HEK293 (cell line): ENCODE measurements at regions not wholly inside any gene's neighbourhood (a gene's known extent, or its start where the extent isn't known, plus 50 kb on each side); places are given as distances from the start of the nearest gene placed in this dataset.

ENCODE experiments used
- CTCF ChIA-PET: fragments of 350-600 bp; formaldehyde crosslinking; extraction: SDS; loops from one replicate; lab custom pipeline; 2021; ENCODE audit warnings: antibody characterized with exemption; lab: Yijun Ruan, JAX
- POLR2A ChIA-PET: fragments of 300-600 bp; formaldehyde crosslinking; extraction: SDS; loops from one replicate; lab custom pipeline; 2020; ENCODE audit warnings: antibody characterized with exemption, inconsistent platforms; lab: Yijun Ruan, JAX
- H3K27ac ChIP-seq: fragments of 200-500 bp; sonication (Bioruptor generic); 2 replicates; pipeline ENCODE4 v1.5.1; 2014; ENCODE audit warnings: low read depth, low read length, control low read depth, inconsistent platforms; ENCODE audit errors: extremely low read depth
- H3K36me3 ChIP-seq, 2 experiments: fragments of 200-500 bp in 1 of 2; sonication (Bioruptor generic) in 1 of 2; 1 replicate in 1 of 2; 2 replicates in 1 of 2; pipeline ENCODE4 v1.5.1; 2014 to 2017; ENCODE audit warnings: inconsistent platforms in 2 of 2, low read length in 2 of 2; ENCODE audit not compliant: control insufficient read depth in 2 of 2, insufficient read depth in 1 of 2
- H3K4me1 ChIP-seq: fragments of 200-500 bp; sonication (Bioruptor generic); 2 replicates; pipeline ENCODE4 v1.5.1; 2014; ENCODE audit warnings: mild to moderate bottlenecking, low read length, inconsistent platforms; ENCODE audit not compliant: control insufficient read depth, insufficient read depth
- H3K4me3 ChIP-seq: 2 replicates; pipeline ENCODE4 v1.5.1; 2011; ENCODE audit warnings: low read depth, mild to moderate bottlenecking, control low read depth, low read length, moderate library complexity
- H3K9me3 ChIP-seq: fragments of 200-500 bp; sonication (Bioruptor generic); 2 replicates; pipeline ENCODE4 v1.5.1; 2014; ENCODE audit warnings: low read depth, low read length, inconsistent platforms; ENCODE audit not compliant: control insufficient read depth, insufficient read depth
- GFI1B ChIP-seq: fragments of 450-650 bp; formaldehyde crosslinking; IDR thresholded peaks from 2 replicates; pipeline ENCODE4 v1.5.1; 2016; ENCODE audit warnings: missing biosample characterization, missing genetic modification characterization
- GLIS2 ChIP-seq: fragments of 450-650 bp; formaldehyde crosslinking; IDR thresholded peaks from 2 replicates; pipeline ENCODE4 v1.5.1; 2016; ENCODE audit warnings: missing biosample characterization, missing genetic modification characterization
- KLF10 ChIP-seq: fragments of 450-650 bp; IDR thresholded peaks from 2 replicates; pipeline ENCODE4 v1.5.1; 2018; ENCODE audit warnings: missing biosample characterization, mild to moderate bottlenecking, missing genetic modification characterization
- MEIS1 ChIP-seq: sonication (generic); formaldehyde crosslinking; IDR thresholded peaks from 2 replicates; pipeline ENCODE4 v1.8.1; 2022; ENCODE audit warnings: missing genetic modification reagents, mild to moderate bottlenecking, borderline replicate concordance
- OVOL3 ChIP-seq: fragments of 450-650 bp; formaldehyde crosslinking; IDR thresholded peaks from 2 replicates; pipeline ENCODE4 v1.5.1; 2016; ENCODE audit warnings: missing biosample characterization, missing genetic modification characterization
- PRDM1 ChIP-seq: fragments of 450-650 bp; formaldehyde crosslinking; IDR thresholded peaks from 2 replicates; pipeline ENCODE4; 2016; ENCODE audit warnings: missing biosample characterization, missing genetic modification characterization
- SETDB1 ChIP-seq: IDR thresholded peaks from one replicate; pipeline ENCODE4 v1.6.1; 2017; ENCODE audit warnings: mild to moderate bottlenecking, low read length, moderate library complexity, mixed read lengths; ENCODE audit not compliant: insufficient read length
- WT1 ChIP-seq: fragments of 450-650 bp; formaldehyde crosslinking; IDR thresholded peaks from 2 replicates; pipeline ENCODE4 v1.5.1; 2016; ENCODE audit warnings: missing biosample characterization, missing genetic modification characterization
- ZEB2 ChIP-seq: fragments of 450-650 bp; formaldehyde crosslinking; IDR thresholded peaks from 2 replicates; pipeline ENCODE4 v1.5.1; 2016; ENCODE audit warnings: missing biosample characterization, missing genetic modification characterization
- ZFP37 ChIP-seq: fragments of 450-650 bp; formaldehyde crosslinking; IDR thresholded peaks from 2 replicates; pipeline ENCODE4 v1.5.1; 2016; ENCODE audit warnings: missing biosample characterization, missing genetic modification characterization
- ZNF2 ChIP-seq: fragments of 450-650 bp; formaldehyde crosslinking; IDR thresholded peaks from 2 replicates; pipeline ENCODE4 v1.5.1; 2016; ENCODE audit warnings: missing biosample characterization, missing genetic modification characterization
- ZNF214 ChIP-seq: fragments of 450-650 bp; formaldehyde crosslinking; IDR thresholded peaks from 2 replicates; pipeline ENCODE4 v1.5.1; 2017; ENCODE audit warnings: missing biosample characterization, mild to moderate bottlenecking, missing genetic modification characterization, borderline replicate concordance
- ZNF404 ChIP-seq: fragments of 450-650 bp; formaldehyde crosslinking; IDR thresholded peaks from 2 replicates; pipeline ENCODE4 v1.5.1; 2017; ENCODE audit warnings: missing biosample characterization, missing genetic modification characterization
- ZNF548 ChIP-seq: fragments of 450-650 bp; formaldehyde crosslinking; IDR thresholded peaks from 2 replicates; pipeline ENCODE4 v1.5.1; 2016; ENCODE audit warnings: missing biosample characterization, missing genetic modification characterization
- ZNF585B ChIP-seq: fragments of 450-650 bp; formaldehyde crosslinking; IDR thresholded peaks from 2 replicates; pipeline ENCODE4 v1.5.1; 2016; ENCODE audit warnings: missing biosample characterization, missing genetic modification characterization
- ZNF624 ChIP-seq: fragments of 450-650 bp; formaldehyde crosslinking; IDR thresholded peaks from 2 replicates; pipeline ENCODE4 v1.5.1; 2017; ENCODE audit warnings: missing biosample characterization, missing genetic modification characterization
- ZNF677 ChIP-seq: fragments of 450-650 bp; IDR thresholded peaks from 2 replicates; pipeline ENCODE4 v1.5.0; 2018; ENCODE audit warnings: missing biosample characterization, mild to moderate bottlenecking, missing genetic modification characterization, moderate library complexity
- ZNF747 ChIP-seq: fragments of 450-650 bp; formaldehyde crosslinking; IDR thresholded peaks from 2 replicates; pipeline ENCODE4 v1.5.1; 2016; ENCODE audit warnings: missing biosample characterization, missing genetic modification characterization
- ZNF76 ChIP-seq: fragments of 450-650 bp; formaldehyde crosslinking; IDR thresholded peaks from 2 replicates; pipeline ENCODE4; 2016; ENCODE audit warnings: low read depth, missing biosample characterization, missing genetic modification characterization, borderline replicate concordance
- TF ChIP-seq, protein P1 (sequence below): fragments of 450-650 bp; formaldehyde crosslinking; IDR thresholded peaks from 2 replicates; pipeline ENCODE4 v1.5.1; 2016; ENCODE audit warnings: missing biosample characterization, missing genetic modification characterization
- TF ChIP-seq, protein P2 (sequence below): fragments of 450-650 bp; formaldehyde crosslinking; IDR thresholded peaks from 2 replicates; pipeline ENCODE4 v1.5.1; 2017; ENCODE audit warnings: missing biosample characterization, missing genetic modification characterization
- TF ChIP-seq, protein P3 (sequence below): fragments of 450-650 bp; formaldehyde crosslinking; conservative IDR thresholded peaks from 2 replicates; pipeline ENCODE4 v1.5.1; 2016; ENCODE audit warnings: low read depth, missing biosample characterization, missing genetic modification characterization
- TF ChIP-seq, protein P4 (sequence below): fragments of 450-650 bp; formaldehyde crosslinking; IDR thresholded peaks from 2 replicates; pipeline ENCODE4 v1.5.1; 2017; ENCODE audit warnings: missing biosample characterization, missing genetic modification characterization
- TF ChIP-seq, protein P5 (sequence below): fragments of 450-650 bp; formaldehyde crosslinking; IDR thresholded peaks from 2 replicates; pipeline ENCODE4 v1.5.1; 2017; ENCODE audit warnings: missing biosample characterization, missing genetic modification characterization
- TF ChIP-seq, protein P6 (sequence below): fragments of 450-650 bp; formaldehyde crosslinking; IDR thresholded peaks from 2 replicates; pipeline ENCODE4 v1.5.1; 2016; ENCODE audit warnings: missing biosample characterization, missing genetic modification characterization

DNA sequence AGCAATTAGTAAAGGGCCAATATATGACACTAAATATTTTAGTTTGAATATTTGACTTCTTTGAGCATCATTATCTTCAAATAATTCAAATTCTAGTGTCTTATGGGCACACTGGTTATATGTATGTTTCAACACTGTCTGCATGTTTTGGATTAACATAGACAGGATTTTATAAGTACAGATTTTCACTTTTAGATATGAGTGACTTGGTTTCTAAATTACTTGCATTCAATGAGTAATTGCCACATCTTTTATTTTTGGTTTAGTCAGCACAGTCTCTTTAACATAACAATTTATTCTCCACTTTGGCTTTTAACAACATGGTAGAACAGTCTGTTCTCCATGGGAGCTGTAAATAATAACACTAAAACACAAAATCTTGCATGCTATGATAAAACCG lies 674.8 kb downstream of the TBL1XR1 start:
- CTCF ChIA-PET = interaction anchor here (1.1 kb wide), 1 partner anchor 8 kb away, joined by 6 read pairs; no protein-coding TSS in a partner anchor
- Histone ChIP-seq H3K36me3 (no peaks in the 10 kb centered on the region), H3K4me1 (no peaks in the 10 kb centered on the region), H3K4me3 (no peak overlapping the region), H3K9me3 (no peaks in the 10 kb centered on the region), H3K27ac (no peak overlapping the region)
- TF ChIP-seq, protein P1, sequence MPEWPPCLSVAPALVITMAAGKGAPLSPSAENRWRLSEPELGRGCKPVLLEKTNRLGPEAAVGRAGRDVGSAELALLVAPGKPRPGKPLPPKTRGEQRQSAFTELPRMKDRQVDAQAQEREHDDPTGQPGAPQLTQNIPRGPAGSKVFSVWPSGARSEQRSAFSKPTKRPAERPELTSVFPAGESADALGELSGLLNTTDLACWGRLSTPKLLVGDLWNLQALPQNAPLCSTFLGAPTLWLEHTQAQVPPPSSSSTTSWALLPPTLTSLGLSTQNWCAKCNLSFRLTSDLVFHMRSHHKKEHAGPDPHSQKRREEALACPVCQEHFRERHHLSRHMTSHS (tag by site-specific recombination) = no peak
- TF ChIP-seq MEIS1 (CRISPR knock-in tag) = no peak
- no peak for TF ChIP-seq GFI1B (tag by site-specific recombination)
- no peak for TF ChIP-seq ZNF404 (tag by site-specific recombination)
- no peak for TF ChIP-seq SETDB1
- TF ChIP-seq ZNF624 (tag by site-specific recombination) = no peak
- no peak for TF ChIP-seq ZEB2 (tag by site-specific recombination)
- TF ChIP-seq OVOL3 (tag by site-specific recombination) = no peak
- TF ChIP-seq ZNF585B (tag by site-specific recombination) = no peak
- TF ChIP-seq KLF10 (tag by site-specific recombination) = no peak
- TF ChIP-seq, protein P2, sequence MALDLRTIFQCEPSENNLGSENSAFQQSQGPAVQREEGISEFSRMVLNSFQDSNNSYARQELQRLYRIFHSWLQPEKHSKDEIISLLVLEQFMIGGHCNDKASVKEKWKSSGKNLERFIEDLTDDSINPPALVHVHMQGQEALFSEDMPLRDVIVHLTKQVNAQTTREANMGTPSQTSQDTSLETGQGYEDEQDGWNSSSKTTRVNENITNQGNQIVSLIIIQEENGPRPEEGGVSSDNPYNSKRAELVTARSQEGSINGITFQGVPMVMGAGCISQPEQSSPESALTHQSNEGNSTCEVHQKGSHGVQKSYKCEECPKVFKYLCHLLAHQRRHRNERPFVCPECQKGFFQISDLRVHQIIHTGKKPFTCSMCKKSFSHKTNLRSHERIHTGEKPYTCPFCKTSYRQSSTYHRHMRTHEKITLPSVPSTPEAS (tag by site-specific recombination) = no peak
- no peak for TF ChIP-seq ZNF214 (tag by site-specific recombination)
- TF ChIP-seq, protein P3, sequence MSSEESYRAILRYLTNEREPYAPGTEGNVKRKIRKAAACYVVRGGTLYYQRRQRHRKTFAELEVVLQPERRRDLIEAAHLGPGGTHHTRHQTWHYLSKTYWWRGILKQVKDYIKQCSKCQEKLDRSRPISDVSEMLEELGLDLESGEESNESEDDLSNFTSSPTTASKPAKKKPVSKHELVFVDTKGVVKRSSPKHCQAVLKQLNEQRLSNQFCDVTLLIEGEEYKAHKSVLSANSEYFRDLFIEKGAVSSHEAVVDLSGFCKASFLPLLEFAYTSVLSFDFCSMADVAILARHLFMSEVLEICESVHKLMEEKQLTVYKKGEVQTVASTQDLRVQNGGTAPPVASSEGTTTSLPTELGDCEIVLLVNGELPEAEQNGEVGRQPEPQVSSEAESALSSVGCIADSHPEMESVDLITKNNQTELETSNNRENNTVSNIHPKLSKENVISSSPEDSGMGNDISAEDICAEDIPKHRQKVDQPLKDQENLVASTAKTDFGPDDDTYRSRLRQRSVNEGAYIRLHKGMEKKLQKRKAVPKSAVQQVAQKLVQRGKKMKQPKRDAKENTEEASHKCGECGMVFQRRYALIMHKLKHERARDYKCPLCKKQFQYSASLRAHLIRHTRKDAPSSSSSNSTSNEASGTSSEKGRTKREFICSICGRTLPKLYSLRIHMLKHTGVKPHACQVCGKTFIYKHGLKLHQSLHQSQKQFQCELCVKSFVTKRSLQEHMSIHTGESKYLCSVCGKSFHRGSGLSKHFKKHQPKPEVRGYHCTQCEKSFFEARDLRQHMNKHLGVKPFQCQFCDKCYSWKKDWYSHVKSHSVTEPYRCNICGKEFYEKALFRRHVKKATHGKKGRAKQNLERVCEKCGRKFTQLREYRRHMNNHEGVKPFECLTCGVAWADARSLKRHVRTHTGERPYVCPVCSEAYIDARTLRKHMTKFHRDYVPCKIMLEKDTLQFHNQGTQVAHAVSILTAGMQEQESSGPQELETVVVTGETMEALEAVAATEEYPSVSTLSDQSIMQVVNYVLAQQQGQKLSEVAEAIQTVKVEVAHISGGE (tag by site-specific recombination) = no peak
- no peak for TF ChIP-seq ZNF2 (tag by site-specific recombination)
- POLR2A ChIA-PET = no interaction called here

DNA sequence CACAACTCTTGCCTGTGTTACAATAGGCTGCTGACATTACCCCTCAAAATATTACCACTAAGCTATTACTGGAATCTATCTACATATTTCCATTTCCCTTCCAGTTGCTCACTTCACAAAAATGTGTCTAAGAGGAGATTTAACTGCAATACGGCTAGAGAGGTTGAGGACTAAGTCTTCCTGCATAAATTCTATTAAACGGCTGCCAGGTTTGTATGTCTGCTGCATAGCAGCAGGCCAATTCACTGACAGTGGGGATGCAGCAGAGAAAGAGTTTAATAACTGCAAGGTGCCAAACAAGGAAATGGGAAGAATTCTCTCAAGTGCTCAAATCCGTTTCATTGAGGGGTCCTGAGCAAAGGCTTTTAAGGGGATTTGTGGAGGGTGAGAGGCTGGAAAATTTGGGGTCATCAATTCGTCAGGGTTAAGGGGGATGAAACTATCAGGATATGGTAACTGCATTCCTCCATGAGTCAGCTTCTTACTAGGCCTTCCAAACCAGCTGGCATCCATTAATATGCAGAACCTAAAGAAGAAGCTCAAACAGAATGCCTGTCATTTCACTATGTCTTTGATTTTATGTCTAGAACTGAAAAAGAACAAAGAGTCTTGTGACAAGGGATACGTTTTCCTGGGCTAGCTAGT lies 675.6 kb downstream of the TBL1XR1 start:
- no peaks in the 10 kb centered on the region for H3K4me1 ChIP-seq
- no peak overlapping the region for H3K27ac ChIP-seq
- no peaks in the 10 kb centered on the region for H3K36me3 ChIP-seq
- H3K9me3 ChIP-seq = no peaks in the 10 kb centered on the region
- no peak for TF ChIP-seq ZNF677 (tag by site-specific recombination)
- TF ChIP-seq ZNF548 = no peak
- no peak for TF ChIP-seq PRDM1 (tag by site-specific recombination)
- TF ChIP-seq GLIS2 (tag by site-specific recombination) = no peak
- TF ChIP-seq ZNF76 (tag by site-specific recombination) = no peak
- no peak for TF ChIP-seq WT1 (tag by site-specific recombination)
- no peak for TF ChIP-seq ZNF747
- TF ChIP-seq, protein P4, sequence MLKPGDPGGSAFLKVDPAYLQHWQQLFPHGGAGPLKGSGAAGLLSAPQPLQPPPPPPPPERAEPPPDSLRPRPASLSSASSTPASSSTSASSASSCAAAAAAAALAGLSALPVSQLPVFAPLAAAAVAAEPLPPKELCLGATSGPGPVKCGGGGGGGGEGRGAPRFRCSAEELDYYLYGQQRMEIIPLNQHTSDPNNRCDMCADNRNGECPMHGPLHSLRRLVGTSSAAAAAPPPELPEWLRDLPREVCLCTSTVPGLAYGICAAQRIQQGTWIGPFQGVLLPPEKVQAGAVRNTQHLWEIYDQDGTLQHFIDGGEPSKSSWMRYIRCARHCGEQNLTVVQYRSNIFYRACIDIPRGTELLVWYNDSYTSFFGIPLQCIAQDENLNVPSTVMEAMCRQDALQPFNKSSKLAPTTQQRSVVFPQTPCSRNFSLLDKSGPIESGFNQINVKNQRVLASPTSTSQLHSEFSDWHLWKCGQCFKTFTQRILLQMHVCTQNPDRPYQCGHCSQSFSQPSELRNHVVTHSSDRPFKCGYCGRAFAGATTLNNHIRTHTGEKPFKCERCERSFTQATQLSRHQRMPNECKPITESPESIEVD (tag by site-specific recombination) = no peak
- TF ChIP-seq ZFP37 (tag by site-specific recombination) = no peak
- TF ChIP-seq, protein P5, sequence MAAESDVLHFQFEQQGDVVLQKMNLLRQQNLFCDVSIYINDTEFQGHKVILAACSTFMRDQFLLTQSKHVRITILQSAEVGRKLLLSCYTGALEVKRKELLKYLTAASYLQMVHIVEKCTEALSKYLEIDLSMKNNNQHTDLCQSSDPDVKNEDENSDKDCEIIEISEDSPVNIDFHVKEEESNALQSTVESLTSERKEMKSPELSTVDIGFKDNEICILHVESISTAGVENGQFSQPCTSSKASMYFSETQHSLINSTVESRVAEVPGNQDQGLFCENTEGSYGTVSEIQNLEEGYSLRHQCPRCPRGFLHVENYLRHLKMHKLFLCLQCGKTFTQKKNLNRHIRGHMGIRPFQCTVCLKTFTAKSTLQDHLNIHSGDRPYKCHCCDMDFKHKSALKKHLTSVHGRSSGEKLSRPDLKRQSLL (tag by site-specific recombination) = no peak
- TF ChIP-seq, protein P6, sequence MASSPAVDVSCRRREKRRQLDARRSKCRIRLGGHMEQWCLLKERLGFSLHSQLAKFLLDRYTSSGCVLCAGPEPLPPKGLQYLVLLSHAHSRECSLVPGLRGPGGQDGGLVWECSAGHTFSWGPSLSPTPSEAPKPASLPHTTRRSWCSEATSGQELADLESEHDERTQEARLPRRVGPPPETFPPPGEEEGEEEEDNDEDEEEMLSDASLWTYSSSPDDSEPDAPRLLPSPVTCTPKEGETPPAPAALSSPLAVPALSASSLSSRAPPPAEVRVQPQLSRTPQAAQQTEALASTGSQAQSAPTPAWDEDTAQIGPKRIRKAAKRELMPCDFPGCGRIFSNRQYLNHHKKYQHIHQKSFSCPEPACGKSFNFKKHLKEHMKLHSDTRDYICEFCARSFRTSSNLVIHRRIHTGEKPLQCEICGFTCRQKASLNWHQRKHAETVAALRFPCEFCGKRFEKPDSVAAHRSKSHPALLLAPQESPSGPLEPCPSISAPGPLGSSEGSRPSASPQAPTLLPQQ (tag by site-specific recombination) = no peak
- CTCF ChIA-PET = no interaction called here
- no peak overlapping the region for H3K4me3 ChIP-seq
- POLR2A ChIA-PET = no interaction called here
